Fibroblast of mammary gland (primary cell): ENCODE measurements at regions not wholly inside any gene's neighbourhood (a gene's known extent, or its start where the extent isn't known, plus 50 kb on each side); places are given as distances from the start of the nearest gene placed in this dataset.

ENCODE experiments used
- DNase-seq: peaks from one replicate; pipeline ENCODE4 v3.0.0-alpha.2; 2010; ENCODE audit warnings: low read depth
- H3K4me3 ChIP-seq: 2 replicates; pipeline ENCODE4 v1.5.1; 2011; ENCODE audit warnings: low read depth, mild to moderate bottlenecking, low read length, moderate library complexity; ENCODE audit not compliant: control insufficient read depth
- CTCF ChIP-seq: conservative IDR thresholded peaks from 2 replicates; pipeline ENCODE4 v1.5.1; 2011; ENCODE audit warnings: low read depth, low read length, inconsistent platforms; ENCODE audit not compliant: control insufficient read depth, insufficient read depth

GRCh38 chr10:130531312-130531711 lies 395.1 kb downstream of the GLRX3 start:
- TF ChIP-seq CTCF: no peak
- no peak overlapping the region for H3K4me3 ChIP-seq
- no peak for DNase-seq

- no peak overlapping the region for H3K4me3 ChIP-seq
- DNase-seq: no peak
- no peak for TF ChIP-seq CTCF
These were observed 404.9 kb downstream of the GLRX3 start for GRCh38 chr10:130541090-130541489.

DNA sequence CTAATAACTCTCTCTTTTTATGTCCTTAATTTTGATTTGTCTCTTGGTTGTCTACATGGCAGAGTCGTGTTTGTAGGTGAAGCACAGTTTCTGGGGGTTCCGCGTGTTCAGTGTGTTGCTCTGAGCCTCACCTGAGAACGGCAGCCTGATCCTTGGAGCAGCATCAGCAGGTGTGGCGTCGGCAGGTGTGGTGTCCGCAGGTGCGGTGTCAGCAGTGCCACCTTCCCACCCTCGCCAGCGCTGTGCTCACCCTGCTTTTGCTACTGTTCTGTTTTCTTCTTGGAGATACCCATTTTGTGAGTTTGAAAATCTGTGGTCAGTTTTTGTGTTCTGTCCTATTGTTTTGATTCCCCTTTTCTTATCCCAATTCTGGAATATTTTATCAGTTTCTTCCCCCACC lies 406.6 kb downstream of the GLRX3 start:
- no peak for DNase-seq
- TF ChIP-seq CTCF: no peak
- H3K4me3 ChIP-seq: no peak overlapping the region

GRCh38 chr10:130543794-130544193 lies 407.6 kb downstream of the GLRX3 start:
- no peak for TF ChIP-seq CTCF
- no peak for DNase-seq
- no peak overlapping the region for H3K4me3 ChIP-seq

DNA sequence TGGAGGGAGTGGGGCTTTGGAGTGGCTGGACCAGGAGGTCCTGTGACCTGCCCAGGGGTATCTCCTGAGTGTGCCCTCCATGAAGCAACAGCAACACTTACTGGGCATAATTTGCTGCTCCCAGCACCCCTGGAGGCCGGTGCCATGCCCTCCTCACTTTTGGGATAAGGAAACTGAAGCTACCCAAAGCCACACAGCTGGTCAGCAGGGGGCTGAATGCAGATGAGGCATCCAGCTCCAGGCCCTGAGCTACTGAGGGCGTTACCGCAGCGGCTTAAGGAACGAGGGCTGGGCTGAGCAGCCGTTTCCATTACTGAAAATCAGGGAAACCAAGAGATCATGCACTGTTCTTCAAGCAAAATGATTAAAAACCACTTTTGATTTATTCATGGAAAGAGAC lies 408.9 kb downstream of the GLRX3 start:
- no peak for DNase-seq
- TF ChIP-seq CTCF: no peak
- no peak overlapping the region for H3K4me3 ChIP-seq

DNA sequence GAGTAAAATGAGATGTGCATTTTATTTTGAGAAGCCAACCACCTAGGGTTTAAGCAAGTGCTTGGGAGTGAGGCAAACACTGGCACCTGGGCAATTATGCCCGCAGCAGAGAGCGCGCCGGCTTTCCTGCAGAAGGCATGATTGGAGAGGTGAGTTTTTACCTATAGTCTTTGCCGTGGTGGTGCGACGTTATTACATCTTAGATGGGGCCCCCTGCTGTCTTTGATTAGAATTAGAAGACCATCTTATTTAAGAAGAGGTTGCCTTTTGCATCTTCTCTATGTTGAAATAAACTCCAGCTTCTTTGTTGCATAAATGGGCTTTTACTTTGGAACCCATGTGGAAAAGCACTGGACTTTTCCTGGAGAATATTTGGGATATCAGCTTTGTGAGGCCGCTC lies 409.5 kb downstream of the GLRX3 start:
- no peak for TF ChIP-seq CTCF
- H3K4me3 ChIP-seq: no peak overlapping the region
- DNase-seq: no peak

- H3K4me3 ChIP-seq: no peak overlapping the region
These were observed 410.6 kb downstream of the GLRX3 start for GRCh38 chr10:130546841-130547240.

More at GRCh38 chr10:130546841-130547240, 410.6 kb downstream of the GLRX3 start:
- no peak for TF ChIP-seq CTCF
- DNase-seq: no peak
